ENCODE measurements at regions not wholly inside any gene's neighbourhood (a gene's known extent, or its start where the extent isn't known, plus 50 kb on each side); places are given as distances from the start of the nearest gene placed in this dataset.

- WGBS, 2 donors: 41 to 50% methylated on average over 3 of the region's 3 CpGs
- intact Hi-C loops (cut with DNase I): no loop called here
- no peak for ATAC-seq
Observed at GRCh38 chr13:63691474-63691873, 2275.8 kb upstream of the PCDH20 start.

GRCh38 chr13:63690672-63691071 lies 2275.0 kb upstream of the PCDH20 start:
- no peak for FAIRE-seq
- intact Hi-C loops (cut with DNase I): no loop called here

More at GRCh38 chr13:63691474-63691873, 2275.8 kb upstream of the PCDH20 start:
- DNase-seq: no peak
- no peak overlapping the region for H3K27ac ChIP-seq
- no peak for FAIRE-seq
- H3K4me3 ChIP-seq: no peak overlapping the region
- H3K27me3 ChIP-seq: no peaks in the 10 kb centered on the region
- H3K36me3 ChIP-seq: no peaks in the 10 kb centered on the region
- no peaks in the 10 kb centered on the region for H3K4me1 ChIP-seq
- no peak for TF ChIP-seq CTCF (IDR thresholded peaks at IDR 0.05)
- no peaks in the 10 kb centered on the region for H3K9me3 ChIP-seq

GRCh38 chr13:63684822-63685221 lies 2269.2 kb upstream of the PCDH20 start:
- no peak overlapping the region for H3K4me3 ChIP-seq
- no peaks in the 10 kb centered on the region for H3K36me3 ChIP-seq
- FAIRE-seq: no peak
- no peaks in the 10 kb centered on the region for H3K9me3 ChIP-seq
- no peaks in the 10 kb centered on the region for H3K4me1 ChIP-seq
- intact Hi-C loops (cut with DNase I): no loop called here
- TF ChIP-seq CTCF (IDR thresholded peaks at IDR 0.05): no peak
- H3K27me3 ChIP-seq: no peaks in the 10 kb centered on the region
- ATAC-seq: no peak
- H3K27ac ChIP-seq: no peak overlapping the region
- DNase-seq: no peak

More at GRCh38 chr13:63690672-63691071, 2275.0 kb upstream of the PCDH20 start:
- no peak for DNase-seq
- 63 to 74% methylated on average over 5 of the region's 5 CpGs for WGBS, 2 donors
- Histone ChIP-seq H3K9me3 (no peaks in the 10 kb centered on the region), H3K27ac (no peak overlapping the region), H3K4me3 (no peak overlapping the region), H3K27me3 (no peaks in the 10 kb centered on the region), H3K4me1 (no peaks in the 10 kb centered on the region), H3K36me3 (no peaks in the 10 kb centered on the region)
- no peak for ATAC-seq
- TF ChIP-seq CTCF (IDR thresholded peaks at IDR 0.05): no peak

- ATAC-seq (no peak), FAIRE-seq (no peak), DNase-seq (no peak)
- Histone ChIP-seq H3K9me3 (no peaks in the 10 kb centered on the region), H3K4me1 (no peaks in the 10 kb centered on the region), H3K27me3 (no peaks in the 10 kb centered on the region), H3K4me3 (no peak overlapping the region), H3K27ac (no peak overlapping the region), H3K36me3 (no peaks in the 10 kb centered on the region)
- WGBS, 2 donors: 16% methylated on average over 1 of the region's 1 CpG
- TF ChIP-seq CTCF (IDR thresholded peaks at IDR 0.05): no peak
- intact Hi-C loops (cut with DNase I): no loop called here
Observed at GRCh38 chr13:63680704-63681103, 2265.1 kb upstream of the PCDH20 start.

GRCh38 chr13:63671296-63671695 lies 2255.6 kb upstream of the PCDH20 start:
- Histone ChIP-seq H3K36me3 (no peaks in the 10 kb centered on the region), H3K4me3 (no peak overlapping the region), H3K9me3 (no peaks in the 10 kb centered on the region), H3K27me3 (no peaks in the 10 kb centered on the region), H3K4me1 (no peaks in the 10 kb centered on the region), H3K27ac (no peak overlapping the region)
- ATAC-seq (no peak), FAIRE-seq (no peak), DNase-seq (no peak)
- TF ChIP-seq CTCF (IDR thresholded peaks at IDR 0.05): no peak
- intact Hi-C loops (cut with DNase I): no loop called here

Data from pancreas (tissue), 10 donors.